ENCODE measurements at regions not wholly inside any gene's neighbourhood (a gene's known extent, or its start where the extent isn't known, plus 50 kb on each side); places are given as distances from the start of the nearest gene placed in this dataset.

GRCh38 chrX:138954976-138955375 lies 243.5 kb upstream of the FGF13 start:
- ChIA-PET CTCF (ENCODE audit: partially characterized antibody) (no interaction called here), POLR2A (ENCODE audit: partially characterized antibody) (no interaction called here)
- no peaks in the 10 kb centered on the region for H4K20me1 ChIP-seq (replicated peaks in 1 of 2; ENCODE audit: control insufficient read depth in 1 of 2, insufficient read depth in 2 of 2, low read length in 2 of 2)
- no peaks in the 10 kb centered on the region for H3K4me1 ChIP-seq (replicated peaks in 1 of 4; ENCODE audit: control insufficient read depth in 3 of 4, insufficient read depth in 4 of 4, low read length in 3 of 4)
- H4K5ac ChIP-seq (ENCODE audit: insufficient read length, low read depth, low read length), result no peak overlapping the region
- no peak overlapping the region for H2BK20ac ChIP-seq (ENCODE audit: low read length)
- no peak overlapping the region for H3K18ac ChIP-seq (ENCODE audit: extremely low read depth, low read length)
- H3K9ac ChIP-seq (replicated peaks in 1 of 4; ENCODE audit: extremely low read depth in 1 of 4, low read depth in 3 of 4, low read length in 3 of 4), result no peak overlapping the region
- no peak overlapping the region for H2BK5ac ChIP-seq (ENCODE audit: low read depth, low read length)
- H2BK15ac ChIP-seq (ENCODE audit: low read length), result no peak overlapping the region
- TF ChIP-seq, protein P1, sequence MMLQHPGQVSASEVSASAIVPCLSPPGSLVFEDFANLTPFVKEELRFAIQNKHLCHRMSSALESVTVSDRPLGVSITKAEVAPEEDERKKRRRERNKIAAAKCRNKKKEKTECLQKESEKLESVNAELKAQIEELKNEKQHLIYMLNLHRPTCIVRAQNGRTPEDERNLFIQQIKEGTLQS (IDR thresholded peaks at IDR 0.05; ENCODE audit: insufficient read depth, low read depth, low read length), result no peak
- TF ChIP-seq SP4 (IDR thresholded peaks at IDR 0.05; ENCODE audit: low read length) (no peak), MAFK (IDR thresholded peaks at IDR 0.05; ENCODE audit: low read depth, low read length) (no peak), E2F6 (IDR thresholded peaks at IDR 0.05) (no peak), TCF12 (IDR thresholded peaks at IDR 0.05; ENCODE audit: low read depth, low read length) (no peak), POLR2AphosphoS5 (IDR thresholded peaks at IDR 0.05; ENCODE audit: low read depth, low read length) (no peak), TBP (IDR thresholded peaks at IDR 0.05; ENCODE audit: low read depth, low read length) (no peak)
- TF ChIP-seq, protein P2, sequence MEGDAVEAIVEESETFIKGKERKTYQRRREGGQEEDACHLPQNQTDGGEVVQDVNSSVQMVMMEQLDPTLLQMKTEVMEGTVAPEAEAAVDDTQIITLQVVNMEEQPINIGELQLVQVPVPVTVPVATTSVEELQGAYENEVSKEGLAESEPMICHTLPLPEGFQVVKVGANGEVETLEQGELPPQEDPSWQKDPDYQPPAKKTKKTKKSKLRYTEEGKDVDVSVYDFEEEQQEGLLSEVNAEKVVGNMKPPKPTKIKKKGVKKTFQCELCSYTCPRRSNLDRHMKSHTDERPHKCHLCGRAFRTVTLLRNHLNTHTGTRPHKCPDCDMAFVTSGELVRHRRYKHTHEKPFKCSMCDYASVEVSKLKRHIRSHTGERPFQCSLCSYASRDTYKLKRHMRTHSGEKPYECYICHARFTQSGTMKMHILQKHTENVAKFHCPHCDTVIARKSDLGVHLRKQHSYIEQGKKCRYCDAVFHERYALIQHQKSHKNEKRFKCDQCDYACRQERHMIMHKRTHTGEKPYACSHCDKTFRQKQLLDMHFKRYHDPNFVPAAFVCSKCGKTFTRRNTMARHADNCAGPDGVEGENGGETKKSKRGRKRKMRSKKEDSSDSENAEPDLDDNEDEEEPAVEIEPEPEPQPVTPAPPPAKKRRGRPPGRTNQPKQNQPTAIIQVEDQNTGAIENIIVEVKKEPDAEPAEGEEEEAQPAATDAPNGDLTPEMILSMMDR (IDR thresholded peaks at IDR 0.05; ENCODE audit: control extremely low read depth in 1 of 3, insufficient read depth in 1 of 3, low read depth in 1 of 3, low read length in 3 of 3), result no peak
- H3K36me3 ChIP-seq (ENCODE audit: control insufficient read depth in 2 of 4, insufficient read depth in 4 of 4, low read length in 3 of 4), result no peaks in the 10 kb centered on the region
- H3K4ac ChIP-seq (replicated peaks; ENCODE audit: insufficient read length, low read depth, low read length), result no peak overlapping the region
- FAIRE-seq (no peak), DNase-seq (ENCODE audit: low read depth in 1 of 2, low spot score in 2 of 2) (no peak)
- H2AFZ ChIP-seq (ENCODE audit: low read length), result no peak overlapping the region
- no peaks in the 10 kb centered on the region for H3K79me1 ChIP-seq (ENCODE audit: low read depth, low read length)
- H3K14ac ChIP-seq (ENCODE audit: insufficient read length), result no peak overlapping the region
- no peak overlapping the region for H3K23ac ChIP-seq (ENCODE audit: insufficient read length)
- 98% methylated on average over 5 of the region's 5 CpGs; no CpG with 5 or more reads in 1 of the 2 experiments for WGBS, 2 experiments (ENCODE audit: extremely low coverage in 1 of 2, insufficient coverage in 1 of 2, insufficient read length in 1 of 2, insufficient replicate concordance in 2 of 2, low coverage in 1 of 2, low lambda C conversion rate in 2 of 2, missing lambda C conversion rate in 1 of 2)
- H4K91ac ChIP-seq (replicated peaks; ENCODE audit: insufficient read length, low read length), result no peak overlapping the region
- H3K56ac ChIP-seq (replicated peaks; ENCODE audit: insufficient read length, low read depth, low read length), result no peak overlapping the region
- no peak overlapping the region for H4K8ac ChIP-seq (ENCODE audit: extremely low read depth, insufficient read depth, low read length)
- H3K27ac ChIP-seq (ENCODE audit: low read depth, low read length), result no peak overlapping the region
- no peaks in the 10 kb centered on the region for H3K27me3 ChIP-seq (replicated peaks in 1 of 4; ENCODE audit: control insufficient read depth in 3 of 4, extremely low read depth in 1 of 4, insufficient read depth in 3 of 4, low read length in 3 of 4)
- H3K4me3 ChIP-seq (ENCODE audit: extremely low read depth in 1 of 4, insufficient read depth in 2 of 4, low read depth in 3 of 4, low read length in 4 of 4), result no peak overlapping the region
- H2BK12ac ChIP-seq (ENCODE audit: low read depth, low read length), result no peak overlapping the region
- no peak overlapping the region for H2AK5ac ChIP-seq (ENCODE audit: low read depth, low read length)
- H2BK120ac ChIP-seq (replicated peaks; ENCODE audit: low read depth, low read length), result no peak overlapping the region
- H3K23me2 ChIP-seq (ENCODE audit: low read depth, low read length), result no peaks in the 10 kb centered on the region
- H3K4me2 ChIP-seq (ENCODE audit: insufficient read depth in 1 of 2, low read depth in 2 of 2, low read length in 2 of 2), result no peak overlapping the region
- no peaks in the 10 kb centered on the region for H3K79me2 ChIP-seq (ENCODE audit: control insufficient read depth in 1 of 2, insufficient read depth in 2 of 2, low read length in 2 of 2)
- no peaks in the 10 kb centered on the region for H3K9me3 ChIP-seq (ENCODE audit: insufficient read depth in 2 of 2, low read depth in 1 of 2, low read length in 1 of 2)
